ENCODE measurements at regions not wholly inside any gene's neighbourhood (a gene's known extent, or its start where the extent isn't known, plus 50 kb on each side); places are given as distances from the start of the nearest gene placed in this dataset.

DNA sequence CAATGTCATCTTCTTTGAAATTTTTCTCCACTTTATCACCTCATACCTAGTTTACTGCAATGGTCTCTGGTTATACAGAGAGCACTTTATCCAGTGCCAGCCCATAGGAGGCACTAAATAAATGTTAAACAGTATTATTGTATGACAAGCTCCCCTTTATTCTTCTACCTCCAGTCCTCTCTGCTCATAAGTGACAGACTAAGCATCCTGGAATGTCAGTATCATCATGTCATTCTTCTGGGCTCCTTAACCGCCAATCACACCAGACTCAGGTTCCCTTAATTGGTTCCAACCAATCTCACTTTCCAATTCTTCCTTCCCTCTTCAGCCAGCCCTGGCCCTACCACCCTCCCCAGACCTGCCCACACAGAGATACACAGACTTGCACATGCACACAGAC, 93.1 kb downstream of the RPL27A start:
- H3K9ac ChIP-seq (ENCODE audit: insufficient read depth in 1 of 2, low read length in 2 of 2): no peak overlapping the region
- DNase-seq (no peak), ATAC-seq (ENCODE audit: insufficient read depth, low FRiP score) (no peak)
- H3K27me3 ChIP-seq (ENCODE audit: control insufficient read depth in 3 of 3, insufficient read depth in 3 of 3, low read length in 2 of 3): no peaks in the 10 kb centered on the region
- peaks cover 6 to 49% (median 28%) of the 10 kb centered on the region in 5 donors for H3K4me1 ChIP-seq (ENCODE audit: control insufficient read depth in 5 of 5, insufficient read depth in 5 of 5, low read length in 5 of 5)
- peaks cover 0 to 10% (median 2%) of the 10 kb centered on the region in 4 donors for H3K36me3 ChIP-seq (ENCODE audit: control insufficient read depth in 4 of 4, insufficient read depth in 4 of 4, low read length in 4 of 4)
- 91 to 100% methylated on average over 1 of the region's 1 CpG for WGBS, 2 donors
- TF ChIP-seq, protein P1, sequence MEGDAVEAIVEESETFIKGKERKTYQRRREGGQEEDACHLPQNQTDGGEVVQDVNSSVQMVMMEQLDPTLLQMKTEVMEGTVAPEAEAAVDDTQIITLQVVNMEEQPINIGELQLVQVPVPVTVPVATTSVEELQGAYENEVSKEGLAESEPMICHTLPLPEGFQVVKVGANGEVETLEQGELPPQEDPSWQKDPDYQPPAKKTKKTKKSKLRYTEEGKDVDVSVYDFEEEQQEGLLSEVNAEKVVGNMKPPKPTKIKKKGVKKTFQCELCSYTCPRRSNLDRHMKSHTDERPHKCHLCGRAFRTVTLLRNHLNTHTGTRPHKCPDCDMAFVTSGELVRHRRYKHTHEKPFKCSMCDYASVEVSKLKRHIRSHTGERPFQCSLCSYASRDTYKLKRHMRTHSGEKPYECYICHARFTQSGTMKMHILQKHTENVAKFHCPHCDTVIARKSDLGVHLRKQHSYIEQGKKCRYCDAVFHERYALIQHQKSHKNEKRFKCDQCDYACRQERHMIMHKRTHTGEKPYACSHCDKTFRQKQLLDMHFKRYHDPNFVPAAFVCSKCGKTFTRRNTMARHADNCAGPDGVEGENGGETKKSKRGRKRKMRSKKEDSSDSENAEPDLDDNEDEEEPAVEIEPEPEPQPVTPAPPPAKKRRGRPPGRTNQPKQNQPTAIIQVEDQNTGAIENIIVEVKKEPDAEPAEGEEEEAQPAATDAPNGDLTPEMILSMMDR (IDR thresholded peaks at IDR 0.05; ENCODE audit: control extremely low read depth, extremely low read depth): no peak
- H3K27ac ChIP-seq (ENCODE audit: low read depth in 1 of 2, low read length in 1 of 2): peak overlapping the region in 1 of 2 donors; percentile 49
- no peaks in the 10 kb centered on the region for H3K9me3 ChIP-seq (ENCODE audit: control insufficient read depth in 4 of 4, insufficient read depth in 3 of 4, low read length in 3 of 4)
- no peak overlapping the region for H3K4me3 ChIP-seq

DNA sequence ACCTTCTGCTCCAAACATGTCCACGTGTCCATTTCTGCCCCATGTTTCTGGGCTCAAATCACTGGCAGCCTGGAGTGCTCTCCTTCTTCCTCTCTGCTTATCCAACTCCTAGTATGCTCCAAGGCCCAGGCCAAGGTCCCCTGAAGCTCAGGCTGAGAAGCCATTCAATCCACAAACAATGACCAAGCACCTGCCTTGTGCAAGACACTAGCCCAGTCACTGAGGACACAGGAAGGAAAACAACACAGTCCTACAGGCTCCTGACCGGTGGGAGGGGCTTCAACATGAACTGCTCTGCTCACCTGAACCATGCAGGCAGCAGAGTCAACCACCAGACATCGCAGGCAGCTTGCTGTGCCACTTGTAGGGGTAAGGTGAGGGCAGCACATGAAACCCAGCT, 93.6 kb downstream of the RPL27A start:
- Histone ChIP-seq H3K4me3 (no peak overlapping the region), H3K9ac (ENCODE audit: insufficient read depth in 1 of 2, low read length in 2 of 2) (no peak overlapping the region), H3K4me1 (ENCODE audit: control insufficient read depth in 5 of 5, insufficient read depth in 5 of 5, low read length in 5 of 5) (peaks cover 6 to 50% (median 28%) of the 10 kb centered on the region in 5 donors), H3K27ac (ENCODE audit: low read depth in 1 of 2, low read length in 1 of 2) (peak overlapping the region; percentile 0 to 3), H3K36me3 (ENCODE audit: control insufficient read depth in 4 of 4, insufficient read depth in 4 of 4, low read length in 4 of 4) (peaks cover 0 to 10% (median 2%) of the 10 kb centered on the region in 4 donors), H3K9me3 (ENCODE audit: control insufficient read depth in 4 of 4, insufficient read depth in 3 of 4, low read length in 3 of 4) (no peaks in the 10 kb centered on the region), H3K27me3 (ENCODE audit: control insufficient read depth in 3 of 3, insufficient read depth in 3 of 3, low read length in 2 of 3) (no peaks in the 10 kb centered on the region)
- whole genome bisulfite sequencing, 2 donors: 88% methylated on average over 3 of the region's 3 CpGs
- TF ChIP-seq, protein P1 (IDR thresholded peaks at IDR 0.05; ENCODE audit: control extremely low read depth, extremely low read depth): no peak
- DNase-seq (no peak), ATAC-seq (ENCODE audit: insufficient read depth, low FRiP score) (no peak)

DNA sequence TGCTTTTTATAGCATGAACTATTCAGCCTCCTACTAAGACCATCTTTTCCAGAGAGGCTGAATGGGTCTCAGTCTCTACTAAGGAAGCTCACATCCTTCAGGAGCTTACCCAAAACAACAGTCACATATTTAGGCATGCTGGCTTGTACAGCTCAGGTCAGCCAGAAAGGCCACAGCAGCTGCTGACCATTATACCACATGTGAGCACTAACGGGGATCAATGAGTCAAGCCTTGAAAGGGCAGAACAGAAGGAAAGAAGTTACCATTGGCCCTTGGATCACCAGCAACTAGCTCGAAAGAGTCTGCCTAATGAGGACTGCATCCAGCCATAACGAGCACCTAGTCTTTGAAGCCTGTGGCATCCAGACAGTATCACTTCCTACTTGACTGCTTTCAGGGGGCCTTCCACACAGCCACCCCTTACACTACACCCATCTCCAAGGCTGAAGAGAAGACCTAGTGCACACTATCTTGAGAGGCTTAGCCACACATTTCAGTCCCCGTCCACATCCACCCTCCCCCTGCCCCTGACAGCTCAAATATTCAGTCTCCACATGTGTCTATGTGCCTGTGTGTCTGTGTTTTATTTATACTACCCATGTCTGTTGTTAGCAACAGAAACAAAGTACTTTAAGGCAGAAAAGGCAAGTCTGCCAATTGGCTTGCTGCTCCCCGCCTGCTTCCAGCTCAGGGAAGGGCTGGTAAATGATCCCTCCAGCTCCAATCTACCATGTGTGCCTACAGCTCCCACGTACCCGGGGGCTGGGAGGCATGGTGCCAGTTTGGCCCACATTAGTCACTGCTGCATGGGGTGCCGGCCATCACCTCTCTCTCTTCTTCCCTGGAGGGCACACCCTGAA, 95.5 kb downstream of the RPL27A start:
- peaks cover 0 to 10% (median 2%) of the 10 kb centered on the region in 4 donors for H3K36me3 ChIP-seq (ENCODE audit: control insufficient read depth in 4 of 4, insufficient read depth in 4 of 4, low read length in 4 of 4)
- TF ChIP-seq, protein P1 (IDR thresholded peaks at IDR 0.05; ENCODE audit: control extremely low read depth, extremely low read depth): no peak
- H3K4me3 ChIP-seq: no peak overlapping the region
- H3K27ac ChIP-seq (ENCODE audit: low read depth in 1 of 2, low read length in 1 of 2): peak overlapping the region; percentile 26 to 55
- DNase-seq (peak; percentile 85 to 95 (median 94)), ATAC-seq (ENCODE audit: insufficient read depth, low FRiP score) (peak; percentile 29)
- H3K9ac ChIP-seq (ENCODE audit: insufficient read depth in 1 of 2, low read length in 2 of 2): peak overlapping the region in 1 of 2 donors; percentile 79
- peaks cover 6 to 50% (median 25%) of the 10 kb centered on the region in 5 donors for H3K4me1 ChIP-seq (ENCODE audit: control insufficient read depth in 5 of 5, insufficient read depth in 5 of 5, low read length in 5 of 5)
- 61 to 69% methylated on average over 8 of the region's 8 CpGs for WGBS, 2 donors
- H3K9me3 ChIP-seq (ENCODE audit: control insufficient read depth in 4 of 4, insufficient read depth in 3 of 4, low read length in 3 of 4): no peaks in the 10 kb centered on the region
- no peaks in the 10 kb centered on the region for H3K27me3 ChIP-seq (ENCODE audit: control insufficient read depth in 3 of 3, insufficient read depth in 3 of 3, low read length in 2 of 3)
